ENCODE measurements at regions not wholly inside any gene's neighbourhood (a gene's known extent, or its start where the extent isn't known, plus 50 kb on each side); places are given as distances from the start of the nearest gene placed in this dataset.

GRCh38 chr4:27770895-27771294 lies 910.3 kb downstream of the STIM2 start:
- TF ChIP-seq CTCF (IDR thresholded peaks at IDR 0.05), result no peak
- no peak for TF ChIP-seq POLR2A (IDR thresholded peaks at IDR 0.05)
